ENCODE measurements at regions not wholly inside any gene's neighbourhood (a gene's known extent, or its start where the extent isn't known, plus 50 kb on each side); places are given as distances from the start of the nearest gene placed in this dataset.

GRCh38 chr19:13600091-13600490, 93.8 kb upstream of the CACNA1A start:
- TF ChIP-seq MAX (CRISPR knock-in tag; IDR thresholded peaks at IDR 0.05) (no peak), CTCF (IDR thresholded peaks at IDR 0.05) (no peak), MXD4 (CRISPR knock-in tag; IDR thresholded peaks at IDR 0.05; ENCODE audit: borderline replicate concordance) (no peak), HMGXB4 (CRISPR knock-in tag; IDR thresholded peaks at IDR 0.05) (no peak), ATF2 (CRISPR knock-in tag; IDR thresholded peaks at IDR 0.05; ENCODE audit: borderline replicate concordance, low read depth) (no peak), E2F1 (CRISPR knock-in tag; IDR thresholded peaks at IDR 0.05) (no peak), SP1 (CRISPR knock-in tag; conservative IDR thresholded peaks at IDR 0.05) (no peak), E2F4 (CRISPR knock-in tag; IDR thresholded peaks at IDR 0.05; ENCODE audit: borderline replicate concordance, low read depth) (no peak), IRF2 (CRISPR knock-in tag; IDR thresholded peaks at IDR 0.05; ENCODE audit: borderline replicate concordance, low read depth) (no peak), RELA (CRISPR knock-in tag; IDR thresholded peaks at IDR 0.05; ENCODE audit: borderline replicate concordance) (no peak), AFF4 (CRISPR knock-in tag; IDR thresholded peaks at IDR 0.05; ENCODE audit: borderline replicate concordance) (no peak)

Data from WTC11 (cell line).